ENCODE measurements at regions not wholly inside any gene's neighbourhood (a gene's known extent, or its start where the extent isn't known, plus 50 kb on each side); places are given as distances from the start of the nearest gene placed in this dataset.

- TF ChIP-seq CTCF (IDR thresholded peaks at IDR 0.05) (no peak), EZH2 (IDR thresholded peaks at IDR 0.05; ENCODE audit: borderline replicate concordance, insufficient read depth, low read depth, low read length, poor library complexity, severe bottlenecking) (no peak)
These were observed 145.8 kb downstream of the KCNRG start for GRCh38 chr13:50161052-50161451.
